Kidney glomerular epithelial cell (primary cell): ENCODE measurements at regions not wholly inside any gene's neighbourhood (a gene's known extent, or its start where the extent isn't known, plus 50 kb on each side); places are given as distances from the start of the nearest gene placed in this dataset.
"Not testable (repeated sequence)": the region's sequence is repeated elsewhere in the genome, so short reads cannot be mapped to it uniquely, and the experiment has no call there.

Experiments used
- DNase-seq: peaks from one replicate; lab custom pipeline; 2025; lab: John Stamatoyannopoulos, UW

DNA sequence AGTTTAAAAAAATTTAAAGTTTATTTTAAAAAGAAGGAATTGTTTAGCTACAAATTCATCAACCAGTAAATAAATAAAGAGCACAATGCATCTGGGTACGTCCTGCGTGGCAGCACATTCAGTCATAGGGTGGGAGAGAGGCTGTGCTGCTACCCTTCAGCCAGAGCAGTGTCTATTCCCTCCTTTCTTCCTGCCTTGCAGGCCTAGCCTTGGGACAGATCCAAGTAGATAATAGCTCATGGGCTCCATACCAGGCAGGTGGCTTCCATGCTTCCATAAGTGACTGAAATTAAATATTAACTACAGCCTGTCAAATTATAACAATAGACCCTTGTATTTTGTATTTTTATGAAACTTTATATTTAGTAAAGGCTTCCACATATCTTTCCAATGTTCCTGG lies 408.3 kb upstream of the RGMB start:
- DNase-seq = no peak

DNA sequence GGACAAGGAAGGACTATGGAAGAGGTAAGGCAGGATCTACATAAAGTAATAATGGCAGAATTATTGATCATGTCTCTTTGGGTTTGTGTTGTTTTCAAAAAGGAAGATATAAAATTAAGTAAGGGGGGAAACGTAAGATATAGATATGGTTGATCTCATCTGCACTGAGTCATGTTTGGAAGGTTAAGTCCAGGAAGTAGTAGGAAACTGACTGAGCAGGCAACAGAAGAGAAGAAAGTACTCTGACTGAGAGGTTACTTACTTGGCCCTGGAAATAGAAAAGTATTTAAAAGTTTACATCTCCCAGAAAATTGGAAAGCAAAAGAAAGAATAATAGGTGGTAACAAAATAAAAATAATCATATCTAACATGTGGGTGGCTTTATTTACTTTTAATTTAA lies 405.3 kb upstream of the RGMB start:
- DNase-seq = no peak

DNA sequence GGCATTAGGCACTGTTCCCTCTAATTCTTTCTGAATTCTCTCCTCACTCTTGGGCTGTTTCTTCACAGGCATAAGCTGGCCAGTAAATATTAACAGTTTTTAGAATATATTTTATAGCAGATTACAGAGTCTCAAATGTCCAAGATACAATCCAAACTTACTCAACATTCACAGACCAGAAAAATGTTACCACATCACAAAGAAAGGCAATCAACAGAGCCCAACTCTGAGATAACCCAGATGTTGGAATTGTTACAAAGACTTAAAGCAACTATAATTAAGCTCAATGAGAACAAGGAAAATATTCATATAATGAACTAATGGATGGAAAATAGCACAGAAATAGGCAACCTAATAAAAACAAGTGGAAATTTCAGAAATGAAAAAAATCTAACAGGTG lies 401.1 kb upstream of the RGMB start:
- DNase-seq = no peak

DNA sequence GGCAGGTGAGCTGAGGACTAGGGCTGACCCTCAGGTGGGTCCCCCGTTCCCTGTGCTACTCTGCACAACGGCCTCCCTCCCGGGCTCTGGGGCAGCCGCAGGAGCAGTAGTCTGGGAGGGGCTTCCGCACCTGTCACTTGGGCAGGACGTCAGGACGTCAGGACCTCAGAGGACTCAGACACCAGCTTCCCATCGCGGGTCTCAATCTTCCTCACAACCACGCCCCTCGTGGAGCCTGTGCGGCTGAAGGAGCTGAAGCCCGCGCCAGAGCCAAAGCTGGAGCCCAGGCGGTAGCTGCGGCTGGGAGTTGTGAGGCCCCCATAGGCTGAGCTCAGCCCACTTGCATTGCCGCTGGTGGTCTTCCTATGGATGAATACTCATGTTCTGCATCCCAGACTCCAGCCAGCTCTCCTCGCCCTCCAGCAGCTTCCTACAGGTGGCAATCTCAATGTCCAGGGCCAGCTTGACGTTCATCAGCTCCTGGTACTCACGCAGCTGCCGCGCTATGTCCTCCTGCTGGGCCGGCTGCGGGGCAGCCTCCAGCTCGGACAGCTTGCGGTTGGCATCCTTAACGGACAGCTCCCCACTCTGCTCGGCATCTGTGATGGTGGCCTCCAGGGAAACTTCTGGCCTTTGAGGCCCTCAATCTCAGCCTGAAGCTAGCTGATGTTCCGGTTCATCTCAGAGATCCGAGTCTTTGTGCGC lies 381.4 kb upstream of the RGMB start:
- no peak for DNase-seq

DNA sequence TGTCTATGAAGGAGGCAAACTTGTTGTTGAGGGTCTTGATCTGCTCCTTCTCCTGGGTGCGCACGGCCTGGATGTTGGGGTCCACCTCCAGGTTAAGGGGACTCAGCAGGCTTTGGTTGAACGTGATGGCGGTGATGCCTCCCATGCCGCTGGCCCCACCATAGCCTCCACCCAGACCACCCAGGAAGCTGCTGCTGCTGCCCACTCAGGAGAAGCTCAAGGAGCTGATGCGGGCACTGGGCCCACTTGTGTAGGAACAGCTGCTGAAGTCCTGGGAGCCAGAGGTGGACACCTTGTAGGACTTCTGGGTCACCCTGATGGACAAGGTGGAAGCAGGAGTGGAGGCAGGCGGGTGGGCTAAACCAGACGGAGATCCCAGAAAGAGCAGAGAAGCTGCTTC lies 380.3 kb upstream of the RGMB start:
- not testable (repeated sequence) for DNase-seq

DNA sequence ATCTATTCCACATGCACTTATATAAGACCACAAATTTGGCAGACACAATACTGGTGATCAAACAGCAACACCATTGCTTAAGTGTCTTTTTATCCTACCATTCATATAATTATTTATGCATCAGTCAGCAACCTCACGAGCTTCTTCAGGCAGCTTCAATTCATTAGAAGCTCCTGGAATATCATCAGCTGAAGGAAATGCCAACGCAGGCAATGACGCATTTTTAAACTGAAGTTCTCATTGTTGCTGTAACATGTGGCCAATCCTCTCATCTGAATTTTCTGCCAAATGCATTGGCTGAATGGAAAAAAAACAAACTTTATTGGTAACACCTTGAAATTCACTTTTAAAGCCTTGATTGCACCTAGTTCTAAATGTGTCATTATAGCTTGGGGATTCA lies 376.4 kb upstream of the RGMB start:
- DNase-seq = no peak

DNA sequence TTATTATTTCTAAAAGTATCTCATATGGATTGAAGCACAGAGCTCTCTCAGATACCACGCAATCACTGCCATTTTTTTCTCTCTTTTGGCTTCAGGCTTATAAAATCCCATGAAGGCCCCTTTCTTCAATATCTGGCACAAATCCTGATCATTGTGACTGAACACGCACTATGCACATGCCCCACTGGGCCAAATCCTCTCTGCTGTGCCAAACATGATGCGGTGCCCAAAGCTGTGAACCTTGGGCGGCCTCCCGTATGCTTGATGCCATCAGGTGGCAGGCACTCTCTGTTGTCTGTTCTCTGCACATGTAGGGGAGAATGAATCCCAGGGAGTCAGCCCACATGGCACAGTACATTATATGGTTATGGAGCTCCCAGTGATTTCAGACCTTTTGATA lies 375.0 kb upstream of the RGMB start:
- DNase-seq = no peak

DNA sequence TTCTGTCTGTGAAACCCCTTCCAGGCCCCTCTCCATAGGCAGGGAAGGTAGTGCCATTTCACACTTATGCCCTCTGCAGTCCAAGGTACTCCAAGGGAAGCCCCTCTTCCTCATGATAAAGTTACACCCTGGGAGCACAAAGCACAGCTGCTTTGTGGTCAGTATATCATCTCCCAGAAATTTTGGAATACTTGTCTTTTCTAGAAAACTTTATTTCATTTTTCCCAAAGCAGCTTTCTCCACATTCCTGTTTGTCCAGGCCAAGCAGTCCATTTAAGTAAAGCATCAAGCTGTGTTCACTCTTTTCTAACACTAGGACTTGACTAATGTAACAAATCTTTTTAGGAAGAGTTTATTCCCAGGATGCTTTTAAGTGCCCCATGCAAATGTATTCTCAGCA lies 371.8 kb upstream of the RGMB start:
- DNase-seq = no peak

DNA sequence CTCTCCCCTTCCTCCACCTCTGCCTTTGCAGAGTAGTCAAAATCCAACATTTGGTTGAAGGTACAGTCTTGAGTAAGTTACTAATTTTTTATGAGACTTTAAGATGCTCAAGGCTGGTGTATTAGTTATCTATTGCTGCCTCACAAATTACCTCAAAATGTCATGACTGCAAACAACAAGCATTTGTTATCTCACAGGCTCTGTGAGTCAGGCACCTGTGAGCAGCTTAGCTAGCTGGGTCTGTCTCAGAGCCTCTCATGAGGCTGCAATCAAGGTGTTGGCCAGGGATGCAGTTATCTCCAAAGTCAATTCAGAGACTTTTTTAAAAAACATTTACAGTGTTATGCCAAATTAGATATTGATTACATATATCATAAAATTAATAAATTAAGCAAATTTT lies 371.3 kb upstream of the RGMB start:
- DNase-seq = peak; percentile 5

DNA sequence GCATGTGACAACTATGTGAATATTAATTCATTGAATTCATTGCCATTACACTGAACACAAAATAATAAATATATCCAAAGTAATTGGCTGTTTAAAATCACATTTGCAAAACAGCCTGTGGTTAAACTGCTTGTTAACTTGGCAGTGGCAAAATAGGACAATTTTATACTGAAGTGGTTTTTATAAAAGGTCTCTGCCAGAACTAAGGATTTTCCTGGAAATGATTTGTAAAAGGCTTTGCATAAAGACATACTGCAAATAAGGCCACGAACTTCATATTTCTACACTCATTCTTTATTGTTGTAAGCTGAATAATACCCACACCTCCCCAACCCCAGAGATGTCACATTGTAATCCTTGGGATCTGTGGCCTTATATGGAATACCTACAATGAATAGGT lies 370.3 kb upstream of the RGMB start:
- no peak for DNase-seq

DNA sequence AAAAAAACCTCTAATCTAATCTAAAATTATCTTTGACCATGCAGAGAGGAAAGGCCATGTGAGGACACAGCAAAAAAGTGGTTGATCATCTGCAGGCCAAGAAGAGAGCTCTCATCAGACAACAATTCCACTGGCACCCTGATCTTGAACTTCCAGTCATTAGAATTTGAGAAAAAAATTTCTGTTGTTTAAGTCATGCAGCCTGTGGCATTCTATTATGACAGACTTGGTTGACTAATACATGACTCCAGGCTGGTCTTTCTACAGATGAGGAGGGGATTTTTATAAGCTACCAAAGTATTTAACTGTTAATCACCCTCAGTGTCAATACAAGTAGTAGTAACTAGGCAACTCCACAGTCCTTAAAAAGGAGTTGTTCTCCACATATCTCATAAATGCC lies 358.5 kb upstream of the RGMB start:
- DNase-seq = peak; percentile 63

DNA sequence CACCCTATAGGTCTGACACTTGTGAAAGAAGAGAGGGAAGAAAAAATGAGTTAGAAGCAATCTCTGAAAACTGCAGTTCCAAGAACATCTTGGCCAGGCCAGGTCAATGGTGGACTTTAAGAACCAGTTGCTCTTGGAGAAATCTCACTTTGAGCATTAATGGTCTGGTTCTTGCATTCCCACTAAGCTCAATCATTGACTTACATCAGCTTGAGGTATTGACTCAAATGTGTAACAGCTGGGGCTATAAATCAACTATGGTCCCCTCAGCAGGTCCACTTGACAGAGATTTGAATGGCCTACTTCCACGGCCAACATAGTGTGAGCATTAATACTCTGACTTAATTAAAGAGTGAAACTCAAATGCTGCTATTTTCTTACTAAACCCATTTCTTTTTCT lies 357.8 kb upstream of the RGMB start:
- DNase-seq = no peak

DNA sequence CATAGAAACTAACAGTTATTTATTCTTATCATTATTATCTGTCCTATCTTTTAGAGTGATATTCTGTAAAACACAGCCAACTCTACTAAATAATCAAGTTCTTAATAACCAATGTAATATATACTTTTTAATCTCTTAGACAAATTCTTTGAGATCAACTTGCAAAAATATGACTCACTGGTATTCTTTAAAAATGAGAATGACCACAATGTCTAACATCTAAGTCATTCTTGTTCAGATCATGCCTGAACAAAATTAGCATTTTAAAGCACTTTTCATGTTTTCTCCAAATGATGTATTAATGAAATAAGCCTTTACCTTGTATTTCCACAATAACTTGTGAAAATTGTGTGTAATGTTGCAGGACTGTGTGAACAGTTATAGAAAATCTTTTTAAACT lies 356.9 kb upstream of the RGMB start:
- no peak for DNase-seq

DNA sequence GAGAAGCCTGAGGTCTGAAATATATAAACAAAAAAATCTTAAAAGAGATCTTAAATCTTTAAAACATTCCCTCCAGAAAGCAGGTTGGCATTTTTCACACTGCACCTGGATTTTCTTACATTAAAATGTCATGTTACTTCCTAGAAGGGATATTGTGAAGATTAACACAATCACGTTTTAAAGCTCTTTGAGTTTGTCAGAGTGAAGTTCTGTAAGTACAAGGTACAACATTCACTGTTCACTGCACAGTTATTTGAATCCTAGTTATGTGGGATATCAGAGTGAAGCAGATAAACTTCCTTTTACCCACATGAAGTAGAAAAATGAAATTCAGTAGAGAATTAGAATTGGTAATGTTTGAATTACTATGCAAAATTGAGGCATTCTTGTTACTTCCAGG lies 353.6 kb upstream of the RGMB start:
- DNase-seq = no peak

DNA sequence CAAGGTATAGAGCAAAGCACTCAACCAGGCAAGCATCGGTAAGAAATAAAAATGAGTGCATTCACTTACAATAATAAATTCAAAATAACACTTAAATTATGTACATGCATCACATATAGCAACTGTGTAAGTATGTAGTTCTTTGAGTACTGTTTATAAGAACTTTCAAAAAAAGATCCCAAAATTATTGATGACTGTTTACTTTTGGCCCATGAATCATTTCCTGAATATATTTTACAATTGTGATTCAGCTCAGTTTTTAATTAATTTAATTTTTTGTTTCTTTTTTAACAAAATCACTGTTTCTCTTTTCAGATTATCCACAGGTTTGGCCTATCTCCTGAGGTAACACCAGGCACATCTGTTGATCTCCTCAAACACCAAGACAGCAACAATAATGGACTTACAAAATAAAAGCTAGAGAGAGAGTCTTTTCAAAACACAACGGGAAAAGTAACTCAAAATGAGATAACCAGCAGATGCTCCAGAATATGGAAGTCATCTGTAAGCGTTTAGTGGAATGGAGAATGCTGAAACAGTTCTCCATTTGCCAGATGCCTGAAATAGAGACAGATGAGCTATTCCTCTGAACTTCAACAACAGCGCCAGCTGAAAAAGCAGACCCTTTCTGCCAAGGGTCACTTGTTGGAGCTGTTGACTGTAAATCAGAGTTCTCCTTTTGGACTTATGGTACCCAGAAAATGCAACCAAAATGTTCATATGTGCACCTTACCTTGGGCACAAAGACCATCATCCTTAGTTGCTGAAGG lies 348.6 kb upstream of the RGMB start:
- no peak for DNase-seq

DNA sequence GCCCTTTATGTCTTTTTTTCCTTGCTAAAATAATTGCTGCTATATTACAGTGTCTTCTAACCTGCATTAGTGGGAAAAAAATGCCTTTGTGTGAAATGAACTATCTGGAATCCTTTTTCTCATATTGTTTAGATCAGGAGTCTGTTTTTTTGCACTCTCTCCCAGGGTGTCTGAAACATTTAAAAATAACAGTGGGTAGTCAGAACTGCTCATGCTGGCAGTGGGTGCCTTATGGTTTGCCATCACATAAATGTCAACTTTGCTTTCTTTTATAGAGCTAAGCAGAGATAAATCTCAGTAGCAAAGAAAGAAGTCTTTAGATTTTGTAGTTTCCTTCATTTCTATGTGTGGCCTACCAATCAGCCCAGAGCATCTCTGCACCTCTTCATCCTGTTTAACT lies 347.8 kb upstream of the RGMB start:
- no peak for DNase-seq

DNA sequence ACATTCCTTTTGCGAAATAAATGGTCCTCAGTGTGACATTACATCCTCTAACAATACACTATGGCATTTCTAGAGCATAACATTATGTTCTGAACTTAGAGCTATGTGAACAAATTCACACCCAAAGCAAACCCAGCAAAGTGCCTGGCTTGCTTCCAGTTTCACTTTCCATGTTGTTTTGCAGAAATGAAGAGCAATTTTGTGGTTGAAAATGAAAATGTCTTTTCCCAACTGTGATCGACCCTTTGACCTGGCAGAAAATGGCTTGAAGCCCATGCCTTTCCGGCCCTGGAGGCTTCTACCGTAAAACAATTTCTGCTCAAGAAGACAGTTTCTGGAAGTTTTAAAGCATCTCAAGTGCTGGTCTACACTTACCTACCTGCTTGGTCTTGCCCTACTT lies 344.7 kb upstream of the RGMB start:
- no peak for DNase-seq

DNA sequence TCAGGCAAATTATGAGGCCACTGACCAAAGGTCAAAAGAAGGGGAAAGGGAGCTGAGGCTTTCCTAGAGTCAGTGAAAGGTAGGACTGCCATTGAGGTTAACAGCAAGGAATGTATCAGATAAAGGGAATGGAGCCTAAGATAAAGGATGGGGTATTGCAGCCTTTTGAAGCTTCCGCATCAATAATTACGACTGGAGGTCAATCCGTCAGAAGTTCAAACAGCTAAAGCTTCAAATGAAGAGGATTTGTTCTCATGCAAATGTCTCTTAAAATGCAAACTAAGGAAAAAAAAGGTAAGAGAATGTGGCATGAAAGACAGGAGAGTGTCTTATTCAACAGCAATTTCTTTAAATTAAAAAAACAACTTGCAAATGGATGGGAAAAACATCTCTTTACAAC lies 341.1 kb upstream of the RGMB start:
- DNase-seq = no peak

DNA sequence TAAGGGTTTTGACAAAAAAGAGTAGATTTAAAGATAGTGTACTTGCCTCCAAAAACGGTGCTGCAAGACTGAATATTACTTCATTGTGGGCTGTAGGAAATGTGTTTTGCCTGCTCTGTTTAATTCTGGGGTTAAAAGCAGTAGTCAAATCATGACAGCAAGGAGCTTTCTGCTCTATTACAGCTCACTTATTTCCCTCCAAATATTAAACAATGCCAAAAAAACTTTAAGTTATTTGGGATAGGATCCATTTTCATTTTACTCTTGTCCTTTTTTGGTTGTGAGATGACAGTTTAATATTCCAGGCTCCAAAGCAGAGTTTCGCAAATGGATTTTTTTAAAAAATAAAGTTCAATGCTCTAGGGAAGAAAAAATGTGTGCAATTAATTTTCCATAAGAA lies 340.4 kb upstream of the RGMB start:
- no peak for DNase-seq

DNA sequence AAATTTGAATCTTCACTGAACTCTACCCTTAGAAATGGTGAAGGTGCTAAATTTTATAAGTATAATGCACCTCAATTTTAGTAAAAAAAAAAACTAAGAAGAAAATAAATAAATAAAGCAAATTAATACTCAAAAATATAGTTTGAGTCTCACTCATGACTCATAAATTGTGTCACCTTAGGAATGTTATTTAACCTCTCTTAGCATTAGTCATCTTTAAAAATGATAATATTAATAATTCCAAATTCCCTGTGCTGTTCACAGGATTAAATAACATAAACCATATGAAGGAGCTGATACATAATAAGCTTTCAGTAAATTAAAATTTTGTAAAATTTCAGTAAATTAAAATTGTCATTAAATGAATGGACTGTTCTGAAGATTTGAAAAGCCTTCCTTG lies 339.8 kb upstream of the RGMB start:
- no peak for DNase-seq

DNA sequence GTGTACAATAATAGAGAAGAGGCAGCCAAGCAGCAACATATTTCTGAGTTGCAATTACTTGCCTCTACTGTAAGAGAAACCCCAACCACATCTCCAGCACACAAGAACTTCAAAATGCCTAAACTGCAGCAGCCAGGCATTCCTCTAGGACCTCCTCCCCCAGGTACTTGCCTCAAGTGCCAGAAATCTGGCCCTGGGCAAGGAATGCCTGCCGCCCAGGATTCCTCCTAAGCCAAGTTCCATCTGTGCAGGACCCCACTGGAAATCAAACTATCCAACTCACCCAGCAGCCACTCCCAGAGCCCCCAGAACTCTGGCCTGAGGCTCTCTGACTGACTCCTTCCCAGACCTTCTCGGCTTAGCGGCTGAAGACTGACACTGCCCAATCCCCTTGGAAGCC lies 336.8 kb upstream of the RGMB start:
- DNase-seq = no peak

DNA sequence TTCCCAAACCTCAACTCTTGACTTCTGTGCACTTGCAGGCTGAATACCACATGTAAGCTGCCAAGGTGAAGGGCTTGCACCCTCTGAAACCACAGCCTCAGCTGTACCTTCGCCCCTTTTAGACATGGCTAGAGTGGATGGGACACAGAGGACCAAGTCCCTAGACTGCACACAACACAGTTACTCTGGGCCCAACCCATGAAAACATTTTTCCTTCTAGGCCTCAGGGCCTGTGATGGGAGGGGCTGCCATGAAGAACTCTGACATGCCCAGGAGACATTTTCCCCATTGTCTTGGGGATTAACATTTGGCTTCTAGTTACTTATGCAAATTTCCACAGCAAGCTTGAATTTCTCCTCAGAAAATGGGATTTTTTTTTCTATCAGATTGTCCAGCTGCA lies 331.0 kb upstream of the RGMB start:
- DNase-seq = no peak

DNA sequence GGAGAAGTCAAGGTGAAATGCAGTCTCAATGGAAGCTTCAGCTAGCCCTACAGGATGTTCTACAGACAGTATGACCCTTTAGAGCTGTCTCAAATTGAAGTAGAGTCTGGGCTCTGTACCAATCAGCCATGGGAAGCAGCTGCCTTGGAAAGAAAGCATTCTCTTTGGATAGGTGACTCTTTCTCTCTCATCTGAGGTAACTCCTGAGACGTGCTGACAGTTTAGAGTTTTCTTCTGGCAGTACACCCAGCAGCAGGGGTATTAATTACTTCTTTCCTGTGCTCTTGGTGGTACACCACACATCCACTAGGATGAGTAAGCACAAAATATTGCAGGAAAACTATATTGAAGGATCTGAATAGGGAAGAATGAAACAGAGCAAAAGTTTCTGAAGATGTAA lies 329.6 kb upstream of the RGMB start:
- no peak for DNase-seq

DNA sequence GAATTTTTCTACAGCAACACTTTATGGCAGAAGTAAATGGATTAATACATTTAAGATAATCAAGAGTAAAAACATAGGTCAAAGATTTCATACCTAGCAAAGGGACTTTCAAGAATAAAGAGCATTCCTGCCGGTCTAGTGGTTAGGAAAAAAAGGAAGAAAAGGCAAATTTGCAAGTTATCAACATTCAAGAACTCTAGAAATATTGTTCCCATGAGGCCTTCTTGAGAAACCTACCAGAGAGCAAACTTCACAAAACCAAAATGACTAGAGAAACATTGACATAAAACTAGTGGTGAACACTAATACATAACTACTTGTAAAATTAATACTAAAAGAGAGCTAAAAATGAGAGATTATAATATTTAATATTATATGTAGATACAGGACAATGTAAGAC lies 320.2 kb upstream of the RGMB start:
- no peak for DNase-seq
